ENCODE measurements at regions not wholly inside any gene's neighbourhood (a gene's known extent, or its start where the extent isn't known, plus 50 kb on each side); places are given as distances from the start of the nearest gene placed in this dataset.

- POLR2A ChIA-PET, result no interaction called here
- intact Hi-C loops (cut with micrococcal nuclease) (no loop called here), dilution Hi-C loops (cut with MboI; ENCODE audit: extremely low pct_ligation_motif_present, low sequenced_read_pairs) (no loop called here)
- Histone ChIP-seq H3K36me3 (ENCODE audit: control insufficient read depth in 2 of 2, extremely low read depth in 1 of 2, insufficient read depth in 2 of 2, low read length in 2 of 2) (no peaks in the 10 kb centered on the region), H3K79me2 (ENCODE audit: control insufficient read depth, insufficient read depth, low read length) (no peaks in the 10 kb centered on the region), H2AFZ (ENCODE audit: low read depth, low read length) (no peak overlapping the region), H3K27me3 (ENCODE audit: control insufficient read depth in 2 of 2, insufficient read depth in 2 of 2, low read length in 2 of 2) (no peaks in the 10 kb centered on the region), H3K4me3 (replicated peaks in 1 of 3; ENCODE audit: insufficient read depth in 1 of 3, low read depth in 1 of 3, low read length in 3 of 3) (no peak overlapping the region), H3K9me1 (replicated peaks; ENCODE audit: control insufficient read depth, extremely low read depth, insufficient read depth, low read length) (no peaks in the 10 kb centered on the region), H4K20me1 (replicated peaks; ENCODE audit: control insufficient read depth, extremely low read depth, insufficient read depth, low read length) (no peaks in the 10 kb centered on the region), H3K9ac (replicated peaks; ENCODE audit: extremely low read depth, insufficient read depth, low read length) (no peak overlapping the region), H3K4me2 (ENCODE audit: insufficient read depth, low read length) (no peak overlapping the region), H3K4me1 (ENCODE audit: control insufficient read depth, extremely low read depth, insufficient read depth, low read length) (peaks cover 3% of the 10 kb centered on the region), H3K27ac (ENCODE audit: insufficient read depth, low read depth, low read length) (no peak overlapping the region), H3K9me3 (replicated peaks; ENCODE audit: control insufficient read depth, insufficient read depth, low read length) (no peaks in the 10 kb centered on the region)
- no TSS peak for BruUV-seq (replicated peaks)
- TF ChIP-seq GATA2 (IDR thresholded peaks at IDR 0.05; ENCODE audit: insufficient read depth, insufficient read length, low read depth, low read length) (no peak), JUN (IDR thresholded peaks at IDR 0.05; ENCODE audit: borderline replicate concordance, insufficient read depth, insufficient read length, low read depth) (no peak), MAX (IDR thresholded peaks at IDR 0.05; ENCODE audit: insufficient read depth, insufficient read length) (no peak), FOS (IDR thresholded peaks at IDR 0.05; ENCODE audit: borderline replicate concordance, insufficient read depth, low read length) (no peak), EZH2 (IDR thresholded peaks at IDR 0.05; ENCODE audit: borderline replicate concordance, low read depth, low read length, severe bottlenecking) (no peak), POLR2A (IDR thresholded peaks at IDR 0.05; ENCODE audit: low read depth, low read length) (no peak), POLR2AphosphoS5 (IDR thresholded peaks at IDR 0.05; ENCODE audit: insufficient read depth, low read depth, low read length) (no peak), MYC (IDR thresholded peaks at IDR 0.05; ENCODE audit: low read depth, low read length) (no peak)
- CTCF ChIA-PET, result interaction anchor here (1.6 kb wide), 1 partner anchor 29 kb away, joined by 4 read pairs; no protein-coding TSS in a partner anchor
- FAIRE-seq, result no peak
- DNase-seq (ENCODE audit: low read depth, low spot score), result no peak
These were observed 99.6 kb upstream of the UBE2E1 start for GRCh38 chr3:23706111-23706510.

GRCh38 chr3:23709987-23710386, 95.8 kb upstream of the UBE2E1 start:
- ChIA-PET CTCF (no interaction called here), POLR2A (no interaction called here)
- dilution Hi-C loops (cut with MboI; ENCODE audit: extremely low pct_ligation_motif_present, low sequenced_read_pairs) (no loop called here), intact Hi-C loops (cut with micrococcal nuclease) (no loop called here)
- Histone ChIP-seq H4K20me1 (replicated peaks; ENCODE audit: control insufficient read depth, extremely low read depth, insufficient read depth, low read length) (no peaks in the 10 kb centered on the region), H2AFZ (ENCODE audit: low read depth, low read length) (no peak overlapping the region), H3K4me2 (ENCODE audit: insufficient read depth, low read length) (no peak overlapping the region), H3K79me2 (ENCODE audit: control insufficient read depth, insufficient read depth, low read length) (no peaks in the 10 kb centered on the region), H3K27ac (ENCODE audit: insufficient read depth, low read depth, low read length) (no peak overlapping the region), H3K4me1 (ENCODE audit: control insufficient read depth, extremely low read depth, insufficient read depth, low read length) (peaks cover 13% of the 10 kb centered on the region), H3K9me3 (replicated peaks; ENCODE audit: control insufficient read depth, insufficient read depth, low read length) (no peaks in the 10 kb centered on the region), H3K9ac (replicated peaks; ENCODE audit: extremely low read depth, insufficient read depth, low read length) (no peak overlapping the region), H3K36me3 (ENCODE audit: control insufficient read depth in 2 of 2, extremely low read depth in 1 of 2, insufficient read depth in 2 of 2, low read length in 2 of 2) (no peaks in the 10 kb centered on the region), H3K27me3 (ENCODE audit: control insufficient read depth in 2 of 2, insufficient read depth in 2 of 2, low read length in 2 of 2) (no peaks in the 10 kb centered on the region), H3K9me1 (replicated peaks; ENCODE audit: control insufficient read depth, extremely low read depth, insufficient read depth, low read length) (no peaks in the 10 kb centered on the region), H3K4me3 (replicated peaks in 1 of 3; ENCODE audit: insufficient read depth in 1 of 3, low read depth in 1 of 3, low read length in 3 of 3) (no peak overlapping the region)
- DNase-seq (ENCODE audit: low read depth, low spot score) (no peak), FAIRE-seq (no peak)
- no TSS peak for BruUV-seq (replicated peaks)
- TF ChIP-seq POLR2AphosphoS5 (IDR thresholded peaks at IDR 0.05; ENCODE audit: insufficient read depth, low read depth, low read length) (no peak), MYC (IDR thresholded peaks at IDR 0.05; ENCODE audit: low read depth, low read length) (no peak), JUN (IDR thresholded peaks at IDR 0.05; ENCODE audit: borderline replicate concordance, insufficient read depth, insufficient read length, low read depth) (no peak), GATA2 (IDR thresholded peaks at IDR 0.05; ENCODE audit: insufficient read depth, insufficient read length, low read depth, low read length) (no peak), FOS (IDR thresholded peaks at IDR 0.05; ENCODE audit: borderline replicate concordance, insufficient read depth, low read length) (no peak), POLR2A (IDR thresholded peaks at IDR 0.05; ENCODE audit: low read depth, low read length) (no peak), EZH2 (IDR thresholded peaks at IDR 0.05; ENCODE audit: borderline replicate concordance, low read depth, low read length, severe bottlenecking) (no peak), MAX (IDR thresholded peaks at IDR 0.05; ENCODE audit: insufficient read depth, insufficient read length) (no peak)
- TF ChIP-seq, protein P1, sequence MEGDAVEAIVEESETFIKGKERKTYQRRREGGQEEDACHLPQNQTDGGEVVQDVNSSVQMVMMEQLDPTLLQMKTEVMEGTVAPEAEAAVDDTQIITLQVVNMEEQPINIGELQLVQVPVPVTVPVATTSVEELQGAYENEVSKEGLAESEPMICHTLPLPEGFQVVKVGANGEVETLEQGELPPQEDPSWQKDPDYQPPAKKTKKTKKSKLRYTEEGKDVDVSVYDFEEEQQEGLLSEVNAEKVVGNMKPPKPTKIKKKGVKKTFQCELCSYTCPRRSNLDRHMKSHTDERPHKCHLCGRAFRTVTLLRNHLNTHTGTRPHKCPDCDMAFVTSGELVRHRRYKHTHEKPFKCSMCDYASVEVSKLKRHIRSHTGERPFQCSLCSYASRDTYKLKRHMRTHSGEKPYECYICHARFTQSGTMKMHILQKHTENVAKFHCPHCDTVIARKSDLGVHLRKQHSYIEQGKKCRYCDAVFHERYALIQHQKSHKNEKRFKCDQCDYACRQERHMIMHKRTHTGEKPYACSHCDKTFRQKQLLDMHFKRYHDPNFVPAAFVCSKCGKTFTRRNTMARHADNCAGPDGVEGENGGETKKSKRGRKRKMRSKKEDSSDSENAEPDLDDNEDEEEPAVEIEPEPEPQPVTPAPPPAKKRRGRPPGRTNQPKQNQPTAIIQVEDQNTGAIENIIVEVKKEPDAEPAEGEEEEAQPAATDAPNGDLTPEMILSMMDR (IDR thresholded peaks at IDR 0.05; ENCODE audit: extremely low read depth in 1 of 2, insufficient read depth in 1 of 2, low read depth in 1 of 2, low read length in 2 of 2), result no peak

All from endothelial cell of umbilical vein (primary cell).